Panc1 (cell line): ENCODE measurements at regions not wholly inside any gene's neighbourhood (a gene's known extent, or its start where the extent isn't known, plus 50 kb on each side); places are given as distances from the start of the nearest gene placed in this dataset.

Source experiments
- ATAC-seq: fragments of 200-7000 bp; cut with Tn5 transposase; 2 replicates; pipeline ENCODE4 v1.9.1; 2020; ENCODE audit warnings: mild to moderate bottlenecking, moderate library complexity
- BruUV-seq: library from RNA; stranded (reverse); fragments of 400-500 nt; replicated peaks from 2 replicates; lab custom pipeline; 2021; lab: Mats Ljungman, UMichigan
- CTCF ChIA-PET: fragments of 300-600 bp; sonication (Branson Sonifier 250); formaldehyde crosslinking; loops from one replicate; lab custom pipeline; 2022; ENCODE audit warnings: antibody characterized with exemption; lab: Charles Lee
- POLR2A ChIA-PET: fragments of 300-600 bp; sonication (Branson Sonifier 250); formaldehyde crosslinking; loops from one replicate; lab custom pipeline; 2022; ENCODE audit warnings: antibody characterized with exemption; lab: Charles Lee
- DNase-seq: peaks from one replicate; pipeline ENCODE4 v3.0.0-alpha.2; 2010; ENCODE audit warnings: low read depth, low spot score
- H3K27ac ChIP-seq: 2 replicates; pipeline ENCODE4 v1.5.1; 2011; ENCODE audit warnings: mild to moderate bottlenecking, low read length, inconsistent platforms
- H3K27me3 ChIP-seq: fragments of 200-500 bp; sonication (Bioruptor generic); 2 replicates; pipeline ENCODE4 v1.6.0; 2014; ENCODE audit warnings: low read length, inconsistent platforms; ENCODE audit not compliant: control insufficient read depth, insufficient read depth
- H3K36me3 ChIP-seq: fragments of 200-500 bp; sonication (Bioruptor generic); 2 replicates; pipeline ENCODE4 v1.5.1; 2014; ENCODE audit warnings: inconsistent platforms, mild to moderate bottlenecking, low read length, moderate library complexity; ENCODE audit not compliant: control insufficient read depth, insufficient read depth
- H3K4me1 ChIP-seq: 2 replicates; pipeline ENCODE4 v1.5.1; 2011; ENCODE audit warnings: inconsistent platforms, mild to moderate bottlenecking, low read length, moderate library complexity; ENCODE audit not compliant: control insufficient read depth, insufficient read depth
- H3K4me3 ChIP-seq, 2 experiments: 2 replicates each; pipeline ENCODE4 v1.5.1; 2011 to 2012; ENCODE audit warnings: low read depth in 2 of 2, low read length in 2 of 2, mild to moderate bottlenecking in 2 of 2, inconsistent platforms in 1 of 2, moderate library complexity in 1 of 2
- H3K9me3 ChIP-seq: fragments of 200-500 bp; sonication (Bioruptor generic); 2 replicates; pipeline ENCODE4 v1.5.1; 2014; ENCODE audit warnings: low read depth, mild to moderate bottlenecking, inconsistent platforms, low read length, moderate library complexity; ENCODE audit not compliant: control insufficient read depth, insufficient read depth
- CTCF ChIP-seq: fragments of 450-650 bp; IDR thresholded peaks from 2 replicates; pipeline ENCODE4 v1.5.1; 2017; ENCODE audit warnings: mild to moderate bottlenecking
- POLR2AphosphoS5 ChIP-seq: IDR thresholded peaks from 2 replicates; pipeline ENCODE4 v1.6.1; 2012; ENCODE audit warnings: mild to moderate bottlenecking, low read depth, low read length, moderate library complexity
- REST ChIP-seq, 2 experiments: IDR thresholded peaks; 2 replicates each; pipeline ENCODE4 v1.6.1; 2011 to 2012; ENCODE audit warnings: low read depth in 2 of 2, control low read depth in 1 of 2, low read length in 1 of 2, mild to moderate bottlenecking in 1 of 2, moderate library complexity in 1 of 2; ENCODE audit not compliant: insufficient read depth in 1 of 2
- SIN3A ChIP-seq: IDR thresholded peaks from 2 replicates; pipeline ENCODE4 v1.6.1; 2012; ENCODE audit warnings: low read depth, mild to moderate bottlenecking, low read length, moderate library complexity, borderline replicate concordance; ENCODE audit not compliant: insufficient read depth
- TCF7L2 ChIP-seq: IDR thresholded peaks from 2 replicates; pipeline ENCODE4 v1.6.1; 2011; ENCODE audit warnings: mild to moderate bottlenecking, low read depth, low read length, inconsistent platforms
- in situ Hi-C: cut with HindIII; loops from 2 replicates; pipeline ENCODE4 v1.10.0; 2016; ENCODE audit warnings: low sequenced_read_pairs, low pct_unique_long_range_greater_than_20kb
- intact Hi-C: fragments of 100-400 bp; cut with micrococcal nuclease; formaldehyde crosslinking; loops from one replicate; pipeline ENCODE4 v1.10.0; 2022; ENCODE audit not compliant: unreplicated experiment

GRCh38 chr5:174816858-174817257 is 92.5 kb downstream of the MSX2 start:
- intact Hi-C loops (no loop called here), in situ Hi-C loops (no loop called here)
- no TSS peak for BruUV-seq
- no peak overlapping the region for H3K27ac ChIP-seq
- H3K27me3 ChIP-seq = peaks cover 5% of the 10 kb centered on the region
- ChIA-PET POLR2A (no interaction called here), CTCF (no interaction called here)
- no peaks in the 10 kb centered on the region for H3K9me3 ChIP-seq
- no peak overlapping the region for H3K4me3 ChIP-seq
- H3K4me1 ChIP-seq = no peaks in the 10 kb centered on the region
- TF ChIP-seq REST (IDR thresholded peaks at IDR 0.05; ENCODE audit: insufficient read depth in 1 of 2, low read depth in 2 of 2, low read length in 1 of 2) (no peak), POLR2AphosphoS5 (no peak), TCF7L2 (no peak), SIN3A (no peak), CTCF (peak; percentile 51)
- DNase-seq = no peak
- no peaks in the 10 kb centered on the region for H3K36me3 ChIP-seq
- ATAC-seq = no peak

- Histone ChIP-seq H3K36me3 (no peaks in the 10 kb centered on the region), H3K27ac (no peak overlapping the region), H3K4me1 (no peaks in the 10 kb centered on the region), H3K27me3 (peaks cover 5% of the 10 kb centered on the region), H3K9me3 (no peaks in the 10 kb centered on the region), H3K4me3 (no peak overlapping the region)
- in situ Hi-C loops = no loop called here
- no peak for ATAC-seq
- intact Hi-C loops = no loop called here
- no peak for DNase-seq
- TF ChIP-seq TCF7L2 = no peak
- no peak for TF ChIP-seq POLR2AphosphoS5
- TF ChIP-seq REST (IDR thresholded peaks at IDR 0.05; ENCODE audit: insufficient read depth in 1 of 2, low read depth in 2 of 2, low read length in 1 of 2) = no peak
- TF ChIP-seq SIN3A = no peak
- TF ChIP-seq CTCF = no peak
- ChIA-PET CTCF (no interaction called here), POLR2A (no interaction called here)
- no TSS peak for BruUV-seq
These were observed 87.1 kb downstream of the MSX2 start for GRCh38 chr5:174811438-174811837.
